ENCODE measurements at regions not wholly inside any gene's neighbourhood (a gene's known extent, or its start where the extent isn't known, plus 50 kb on each side); places are given as distances from the start of the nearest gene placed in this dataset.

DNA sequence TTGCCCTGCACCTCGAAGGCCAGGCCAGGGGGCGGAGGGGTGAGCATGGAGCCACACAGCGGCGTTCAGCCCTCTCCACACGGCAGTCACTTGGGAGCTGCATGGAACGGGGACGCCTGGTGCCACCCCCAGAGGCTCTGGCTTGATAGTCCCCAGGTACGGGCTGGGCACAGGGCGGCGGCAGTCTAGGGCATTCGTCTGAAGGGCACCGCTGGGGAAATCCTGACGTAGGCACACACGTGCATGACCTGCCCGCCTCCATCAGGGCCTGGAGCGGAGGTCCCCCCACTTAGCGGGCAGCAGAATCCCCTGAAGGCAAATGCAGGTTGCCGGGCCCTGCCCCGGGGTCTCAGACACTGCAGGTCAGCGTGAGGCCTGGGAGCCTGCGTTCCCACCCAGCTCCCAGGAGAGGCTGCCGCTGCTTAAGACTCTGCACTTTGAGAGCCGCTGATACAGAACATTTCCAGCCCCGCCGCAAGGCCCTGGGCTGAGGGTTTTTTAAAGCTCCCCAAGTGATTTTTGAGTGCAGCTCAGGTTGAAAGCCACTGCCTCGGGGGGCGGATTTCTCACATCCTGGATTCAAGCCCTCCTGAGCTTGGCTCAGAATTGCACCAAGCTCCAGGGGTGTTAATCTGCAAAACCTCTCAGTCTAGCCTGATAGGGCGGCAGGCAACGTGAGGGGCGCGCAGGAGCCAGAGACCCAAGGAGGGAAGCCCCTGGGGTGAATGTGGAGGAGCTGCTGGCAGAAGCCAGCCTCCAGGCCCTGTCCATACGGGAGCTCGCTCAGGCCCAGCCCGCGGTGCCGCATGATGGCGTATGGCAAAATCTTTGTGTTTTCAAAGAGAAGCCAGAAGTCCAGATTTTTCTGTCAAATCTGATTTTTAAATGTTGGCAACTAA, 182.3 kb upstream of the GSE1 start:
- TF ChIP-seq, protein P1, sequence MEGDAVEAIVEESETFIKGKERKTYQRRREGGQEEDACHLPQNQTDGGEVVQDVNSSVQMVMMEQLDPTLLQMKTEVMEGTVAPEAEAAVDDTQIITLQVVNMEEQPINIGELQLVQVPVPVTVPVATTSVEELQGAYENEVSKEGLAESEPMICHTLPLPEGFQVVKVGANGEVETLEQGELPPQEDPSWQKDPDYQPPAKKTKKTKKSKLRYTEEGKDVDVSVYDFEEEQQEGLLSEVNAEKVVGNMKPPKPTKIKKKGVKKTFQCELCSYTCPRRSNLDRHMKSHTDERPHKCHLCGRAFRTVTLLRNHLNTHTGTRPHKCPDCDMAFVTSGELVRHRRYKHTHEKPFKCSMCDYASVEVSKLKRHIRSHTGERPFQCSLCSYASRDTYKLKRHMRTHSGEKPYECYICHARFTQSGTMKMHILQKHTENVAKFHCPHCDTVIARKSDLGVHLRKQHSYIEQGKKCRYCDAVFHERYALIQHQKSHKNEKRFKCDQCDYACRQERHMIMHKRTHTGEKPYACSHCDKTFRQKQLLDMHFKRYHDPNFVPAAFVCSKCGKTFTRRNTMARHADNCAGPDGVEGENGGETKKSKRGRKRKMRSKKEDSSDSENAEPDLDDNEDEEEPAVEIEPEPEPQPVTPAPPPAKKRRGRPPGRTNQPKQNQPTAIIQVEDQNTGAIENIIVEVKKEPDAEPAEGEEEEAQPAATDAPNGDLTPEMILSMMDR (IDR thresholded peaks at IDR 0.05), result no peak
- TF ChIP-seq POLR2A (IDR thresholded peaks at IDR 0.05), result no peak

Measured in lower leg skin (tissue), 3 donors.